Esophagus squamous epithelium (tissue), 4 donors: ENCODE measurements at regions not wholly inside any gene's neighbourhood (a gene's known extent, or its start where the extent isn't known, plus 50 kb on each side); places are given as distances from the start of the nearest gene placed in this dataset.

Source experiments
- POLR2A ChIP-seq, 4 donors: fragments of 450-650 bp; IDR thresholded peaks; one replicate each; pipeline ENCODE4 v1.6.1; 2017; ENCODE audit warnings: antibody characterized with exemption in 4 of 4, mild to moderate bottlenecking in 4 of 4, moderate library complexity in 3 of 4
- TF ChIP-seq, protein P1 (sequence below), 6 experiments: fragments of 450-650 bp in 4 of 6; fragments of 200-600 bp in 2 of 6; sonication (generic) in 2 of 6; IDR thresholded peaks; one replicate each; pipeline ENCODE4 v1.5.1; 2016 to 2019; ENCODE audit warnings: antibody characterized with exemption in 6 of 6, mild to moderate bottlenecking in 4 of 6, moderate library complexity in 4 of 6

DNA sequence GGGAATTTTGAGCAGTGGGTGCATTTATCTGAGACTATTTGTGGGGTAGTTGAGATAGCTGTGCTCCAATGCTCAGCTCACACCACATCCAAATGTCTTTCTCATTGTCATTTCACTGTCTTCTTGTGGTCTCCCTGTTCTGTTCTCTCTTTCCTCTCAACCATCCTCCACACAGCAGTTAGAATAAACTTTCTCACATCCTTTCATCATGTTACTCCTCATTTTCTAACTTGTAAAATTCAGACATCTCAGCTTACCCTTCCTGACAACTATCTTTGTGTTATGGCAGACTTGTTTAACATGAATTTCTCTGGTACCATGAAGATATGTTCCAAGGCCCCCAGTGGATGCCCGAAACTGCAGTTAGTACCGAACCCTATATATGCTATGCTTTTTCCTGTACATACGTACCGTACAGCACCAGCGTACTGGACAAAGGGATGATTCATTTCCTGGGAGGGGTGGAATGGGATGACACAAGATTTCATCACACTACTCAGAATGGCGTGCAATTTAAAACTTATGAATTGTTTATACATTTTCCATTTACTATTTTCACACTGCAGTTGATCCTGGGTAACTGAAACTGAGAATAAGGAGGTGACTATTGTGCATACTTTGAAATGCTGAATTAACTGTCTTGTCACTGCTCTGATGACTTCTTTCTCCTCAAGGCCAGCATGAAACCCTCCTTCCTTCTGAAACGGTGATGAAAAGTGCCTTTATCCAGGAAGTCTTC is 177.1 kb upstream of the SLC38A2 start:
- TF ChIP-seq, protein P1, sequence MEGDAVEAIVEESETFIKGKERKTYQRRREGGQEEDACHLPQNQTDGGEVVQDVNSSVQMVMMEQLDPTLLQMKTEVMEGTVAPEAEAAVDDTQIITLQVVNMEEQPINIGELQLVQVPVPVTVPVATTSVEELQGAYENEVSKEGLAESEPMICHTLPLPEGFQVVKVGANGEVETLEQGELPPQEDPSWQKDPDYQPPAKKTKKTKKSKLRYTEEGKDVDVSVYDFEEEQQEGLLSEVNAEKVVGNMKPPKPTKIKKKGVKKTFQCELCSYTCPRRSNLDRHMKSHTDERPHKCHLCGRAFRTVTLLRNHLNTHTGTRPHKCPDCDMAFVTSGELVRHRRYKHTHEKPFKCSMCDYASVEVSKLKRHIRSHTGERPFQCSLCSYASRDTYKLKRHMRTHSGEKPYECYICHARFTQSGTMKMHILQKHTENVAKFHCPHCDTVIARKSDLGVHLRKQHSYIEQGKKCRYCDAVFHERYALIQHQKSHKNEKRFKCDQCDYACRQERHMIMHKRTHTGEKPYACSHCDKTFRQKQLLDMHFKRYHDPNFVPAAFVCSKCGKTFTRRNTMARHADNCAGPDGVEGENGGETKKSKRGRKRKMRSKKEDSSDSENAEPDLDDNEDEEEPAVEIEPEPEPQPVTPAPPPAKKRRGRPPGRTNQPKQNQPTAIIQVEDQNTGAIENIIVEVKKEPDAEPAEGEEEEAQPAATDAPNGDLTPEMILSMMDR (IDR thresholded peaks at IDR 0.05) = no peak
- TF ChIP-seq POLR2A (IDR thresholded peaks at IDR 0.05) = no peak
